GM10266 (cell line): ENCODE measurements at regions not wholly inside any gene's neighbourhood (a gene's known extent, or its start where the extent isn't known, plus 50 kb on each side); places are given as distances from the start of the nearest gene placed in this dataset.

Experiments
- DNase-seq: peaks from one replicate; pipeline ENCODE4 v3.0.0; 2012; ENCODE audit errors: extremely low spot score
- CTCF ChIP-seq: IDR thresholded peaks from 2 replicates; pipeline ENCODE4 v1.5.1; 2012; ENCODE audit warnings: mild to moderate bottlenecking, low read depth; ENCODE audit not compliant: control insufficient read depth, insufficient read depth; ENCODE audit errors: missing control alignments

GRCh38 chr14:101007765-101008164 is 104.2 kb upstream of the RTL1 start:
- DNase-seq, result no peak
- no peak for TF ChIP-seq CTCF

- no peak for TF ChIP-seq CTCF
- DNase-seq, result no peak
These were observed 104.7 kb upstream of the RTL1 start for GRCh38 chr14:101008196-101008595.

- no peak for TF ChIP-seq CTCF
- no peak for DNase-seq
These were observed 105.3 kb upstream of the RTL1 start for GRCh38 chr14:101008631-101009336.

- DNase-seq, result no peak
- TF ChIP-seq CTCF, result no peak
These were observed 106.0 kb upstream of the RTL1 start for GRCh38 chr14:101009531-101009930.

GRCh38 chr14:101010293-101010692 is 106.8 kb upstream of the RTL1 start:
- DNase-seq, result no peak
- TF ChIP-seq CTCF, result no peak

- no peak for DNase-seq
- no peak for TF ChIP-seq CTCF
These were observed 107.3 kb upstream of the RTL1 start for GRCh38 chr14:101010835-101011234.

- no peak for TF ChIP-seq CTCF
- DNase-seq, result no peak
These were observed 113.7 kb upstream of the RTL1 start for GRCh38 chr14:101017209-101017608.
